Calu3 (cell line): ENCODE measurements at regions not wholly inside any gene's neighbourhood (a gene's known extent, or its start where the extent isn't known, plus 50 kb on each side); places are given as distances from the start of the nearest gene placed in this dataset.
"Not testable (repeated sequence)": the region's sequence is repeated elsewhere in the genome, so short reads cannot be mapped to it uniquely, and the experiment has no call there.

Experiments used
- BruUV-seq: library from RNA; stranded (reverse); fragments of 400-500 nt; replicated peaks from 2 replicates; lab custom pipeline; 2021; lab: Mats Ljungman, UMichigan
- CTCF ChIA-PET: fragments of 300-600 bp; sonication (Branson Sonifier 250); formaldehyde crosslinking; loops from one replicate; lab custom pipeline; 2022; ENCODE audit warnings: antibody characterized with exemption; lab: Charles Lee
- DNase-seq: peaks from one replicate; pipeline ENCODE4 v3.0.0; 2022
- H3K27ac Mint-ChIP-seq: one replicate; pipeline ENCODE4 v1.8.0; 2022; ENCODE audit warnings: mixed read lengths; ENCODE audit not compliant: unreplicated experiment
- H3K27me3 Mint-ChIP-seq: one replicate; pipeline ENCODE4 v1.8.0; 2022; ENCODE audit warnings: mixed read lengths; ENCODE audit not compliant: unreplicated experiment
- H3K36me3 Mint-ChIP-seq: one replicate; pipeline ENCODE4 v1.8.0; 2022; ENCODE audit warnings: mild to moderate bottlenecking, moderate library complexity, mixed read lengths; ENCODE audit not compliant: insufficient read depth, unreplicated experiment
- H3K4me1 Mint-ChIP-seq: one replicate; pipeline ENCODE4 v1.8.0; 2022; ENCODE audit warnings: mild to moderate bottlenecking, low read depth, mixed read lengths; ENCODE audit not compliant: unreplicated experiment
- H3K4me3 Mint-ChIP-seq: one replicate; pipeline ENCODE4 v1.8.0; 2022; ENCODE audit warnings: mild to moderate bottlenecking, low read depth, moderate library complexity, mixed read lengths; ENCODE audit not compliant: unreplicated experiment
- H3K9me3 Mint-ChIP-seq: one replicate; pipeline ENCODE4 v1.8.0; 2022; ENCODE audit warnings: low read depth, mixed read lengths; ENCODE audit not compliant: unreplicated experiment
- intact Hi-C: fragments of 100-400 bp; cut with micrococcal nuclease; formaldehyde crosslinking; loops from one replicate; pipeline ENCODE4 v1.10.0; 2022; ENCODE audit not compliant: unreplicated experiment

DNA sequence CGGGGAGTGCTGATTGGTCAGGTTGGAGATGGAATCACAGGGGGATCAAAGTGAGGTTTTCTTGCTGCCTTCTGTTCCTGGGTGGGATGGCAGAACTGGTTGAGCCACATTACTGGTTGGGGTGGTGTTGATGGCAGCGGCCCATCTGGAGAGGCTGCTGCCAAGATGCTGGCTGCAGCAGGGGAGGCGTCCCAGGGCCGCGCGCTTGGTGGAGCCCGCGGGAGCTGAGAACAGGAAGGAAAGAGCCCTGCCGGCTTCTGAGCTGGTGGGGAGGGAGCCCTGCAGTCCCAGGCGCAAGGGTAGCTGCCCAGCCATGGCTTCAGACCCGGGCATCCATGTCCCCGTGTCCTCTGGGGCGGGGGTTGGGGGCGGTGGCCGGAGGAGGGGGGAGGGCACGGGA lies 609.3 kb downstream of the SPATA31A6 start:
- DNase-seq = peak; percentile 41
- H3K27ac Mint-ChIP-seq, H3K27me3 Mint-ChIP-seq, CTCF ChIA-PET, H3K4me1 Mint-ChIP-seq, H3K36me3 Mint-ChIP-seq, H3K9me3 Mint-ChIP-seq, BruUV-seq, intact Hi-C loops: not testable (repeated sequence)
- peak overlapping the region; percentile 12 for H3K4me3 Mint-ChIP-seq

GRCh38 chr9:42798571-42798970 lies 615.1 kb downstream of the SPATA31A6 start:
- H3K36me3 Mint-ChIP-seq, H3K9me3 Mint-ChIP-seq, intact Hi-C loops, H3K4me3 Mint-ChIP-seq, CTCF ChIA-PET, H3K4me1 Mint-ChIP-seq, H3K27me3 Mint-ChIP-seq, BruUV-seq, H3K27ac Mint-ChIP-seq: not testable (repeated sequence)
- peak; percentile 22 for DNase-seq

DNA sequence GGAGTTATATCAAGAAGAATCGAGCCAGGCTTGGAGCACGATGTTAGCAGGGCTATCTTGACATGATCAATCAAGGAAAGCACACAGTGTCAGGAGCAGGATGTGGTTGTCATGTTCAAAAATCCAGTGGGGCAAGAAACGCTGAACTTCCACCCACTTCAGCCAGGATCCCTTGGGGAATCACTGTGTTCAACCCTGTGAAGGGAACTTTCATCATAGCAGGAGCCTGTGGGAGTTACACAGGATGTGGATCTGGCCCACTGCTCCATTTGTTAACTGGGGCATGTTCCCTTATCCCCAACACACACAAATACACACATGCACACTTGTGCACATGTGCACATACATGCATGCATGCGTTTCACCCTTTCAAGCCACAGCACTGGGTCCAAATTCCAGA lies 619.3 kb downstream of the SPATA31A6 start:
- H3K27ac Mint-ChIP-seq, H3K9me3 Mint-ChIP-seq, CTCF ChIA-PET, DNase-seq, H3K36me3 Mint-ChIP-seq, BruUV-seq, H3K4me3 Mint-ChIP-seq, intact Hi-C loops, H3K4me1 Mint-ChIP-seq: not testable (repeated sequence)
- peaks cover 20% of the 10 kb centered on the region for H3K27me3 Mint-ChIP-seq

GRCh38 chr9:42806674-42807073 lies 623.2 kb downstream of the SPATA31A6 start:
- H3K27ac Mint-ChIP-seq, H3K9me3 Mint-ChIP-seq, H3K36me3 Mint-ChIP-seq, CTCF ChIA-PET, DNase-seq, intact Hi-C loops, H3K4me3 Mint-ChIP-seq, H3K4me1 Mint-ChIP-seq, BruUV-seq: not testable (repeated sequence)
- H3K27me3 Mint-ChIP-seq = peaks cover 20% of the 10 kb centered on the region

GRCh38 chr9:42821468-42821867 lies 638.0 kb downstream of the SPATA31A6 start:
- DNase-seq, H3K4me3 Mint-ChIP-seq, H3K27me3 Mint-ChIP-seq, H3K27ac Mint-ChIP-seq, BruUV-seq, CTCF ChIA-PET, H3K9me3 Mint-ChIP-seq, H3K36me3 Mint-ChIP-seq, H3K4me1 Mint-ChIP-seq, intact Hi-C loops: not testable (repeated sequence)

- DNase-seq, H3K27ac Mint-ChIP-seq, BruUV-seq, intact Hi-C loops, H3K4me3 Mint-ChIP-seq, H3K4me1 Mint-ChIP-seq, H3K9me3 Mint-ChIP-seq, CTCF ChIA-PET: not testable (repeated sequence)
- H3K36me3 Mint-ChIP-seq = peaks cover 12% of the 10 kb centered on the region
- H3K27me3 Mint-ChIP-seq = peaks cover 12% of the 10 kb centered on the region
Measured at GRCh38 chr9:42848156-42848555, 664.7 kb downstream of the SPATA31A6 start.

GRCh38 chr9:42850896-42851693 lies 667.6 kb downstream of the SPATA31A6 start:
- H3K9me3 Mint-ChIP-seq, H3K27ac Mint-ChIP-seq, intact Hi-C loops, DNase-seq, BruUV-seq, H3K4me1 Mint-ChIP-seq, CTCF ChIA-PET: not testable (repeated sequence)
- H3K4me3 Mint-ChIP-seq = peak overlapping the region; percentile 84
- peaks cover 12% of the 10 kb centered on the region for H3K36me3 Mint-ChIP-seq
- peaks cover 12% of the 10 kb centered on the region for H3K27me3 Mint-ChIP-seq

- Mint-ChIP-seq H3K4me3 (peak overlapping the region; percentile 84), H3K27me3 (peaks cover 12% of the 10 kb centered on the region), H3K36me3 (peaks cover 12% of the 10 kb centered on the region)
- CTCF ChIA-PET, DNase-seq, BruUV-seq, intact Hi-C loops, H3K4me1 Mint-ChIP-seq, H3K27ac Mint-ChIP-seq, H3K9me3 Mint-ChIP-seq: not testable (repeated sequence)
Measured at GRCh38 chr9:42851701-42852100, 668.2 kb downstream of the SPATA31A6 start.

DNA sequence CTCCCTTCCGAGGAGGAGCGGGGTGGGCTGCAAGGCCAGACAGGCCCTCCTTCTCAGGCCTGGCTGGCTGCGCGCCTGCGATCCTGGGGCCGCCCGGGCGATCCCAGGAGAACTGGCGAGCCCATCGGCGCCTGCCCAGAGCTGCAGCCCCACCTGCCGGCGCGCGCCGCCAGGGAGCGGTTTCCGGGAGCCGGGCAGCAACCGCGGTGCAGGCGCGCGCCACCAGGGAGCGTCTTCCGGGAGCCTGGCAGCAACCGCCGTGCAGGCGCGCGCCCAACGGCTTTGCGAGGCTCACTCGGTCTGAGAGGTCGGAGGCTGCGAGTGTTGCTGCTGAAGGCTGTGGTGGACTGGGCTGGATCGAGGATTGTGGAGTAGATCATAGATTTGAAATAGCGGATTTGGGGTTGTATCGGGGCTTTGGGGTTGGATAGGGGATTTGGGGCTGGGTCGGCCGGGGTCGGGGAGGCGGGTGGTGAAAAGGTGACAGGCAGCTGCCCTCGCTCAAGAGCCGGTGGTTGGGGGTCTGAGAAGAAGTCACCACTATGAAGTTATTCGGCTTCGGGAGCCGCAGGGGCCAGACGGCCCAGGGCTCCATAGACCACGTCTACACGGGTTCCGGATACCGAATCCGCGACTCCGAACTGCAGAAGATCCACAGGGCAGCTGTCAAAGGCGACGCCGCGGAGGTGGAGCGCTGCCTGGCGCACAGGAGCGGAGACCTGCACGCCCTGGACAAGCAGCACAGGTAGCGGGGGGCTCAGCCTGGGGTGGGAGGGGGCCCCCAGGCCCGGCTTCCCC lies 668.9 kb downstream of the SPATA31A6 start:
- Mint-ChIP-seq H3K36me3 (peaks cover 12% of the 10 kb centered on the region), H3K27ac (peak overlapping the region; percentile 65), H3K27me3 (peaks cover 12% of the 10 kb centered on the region), H3K4me3 (peak overlapping the region; percentile 84)
- H3K9me3 Mint-ChIP-seq, BruUV-seq, CTCF ChIA-PET, H3K4me1 Mint-ChIP-seq, intact Hi-C loops: not testable (repeated sequence)
- DNase-seq = peak; percentile 75
